ENCODE measurements at regions not wholly inside any gene's neighbourhood (a gene's known extent, or its start where the extent isn't known, plus 50 kb on each side); places are given as distances from the start of the nearest gene placed in this dataset.

GRCh38 chr4:110367156-110367555 is 108.8 kb upstream of the ENPEP start:
- Histone ChIP-seq H4K20me1 (ENCODE audit: insufficient read depth) (no peaks in the 10 kb centered on the region), H3K27ac (no peak overlapping the region), H2AFZ (ENCODE audit: low read depth) (no peak overlapping the region), H3K4me2 (no peak overlapping the region), H3K4me3 (IDR thresholded peaks at IDR 0.05; ENCODE audit: insufficient read depth, low read depth, low read length) (no peak overlapping the region), H3K27me3 (ENCODE audit: insufficient read depth, low read depth) (no peaks in the 10 kb centered on the region), H3K79me2 (ENCODE audit: insufficient read depth, low read depth) (no peaks in the 10 kb centered on the region), H3K36me3 (ENCODE audit: insufficient read depth) (no peaks in the 10 kb centered on the region), H3K9ac (no peak overlapping the region), H3K4me1 (ENCODE audit: low read depth, poor library complexity, severe bottlenecking) (peaks cover 11% of the 10 kb centered on the region)
- TF ChIP-seq CTCF (conservative IDR thresholded peaks at IDR 0.05; ENCODE audit: low read depth, low read length), result no peak

GRCh38 chr4:110365761-110366160 is 110.2 kb upstream of the ENPEP start:
- Histone ChIP-seq H4K20me1 (ENCODE audit: insufficient read depth) (no peaks in the 10 kb centered on the region), H3K4me1 (ENCODE audit: low read depth, poor library complexity, severe bottlenecking) (peaks cover 19% of the 10 kb centered on the region), H3K27ac (no peak overlapping the region), H3K36me3 (ENCODE audit: insufficient read depth) (no peaks in the 10 kb centered on the region), H3K4me3 (IDR thresholded peaks at IDR 0.05; ENCODE audit: insufficient read depth, low read depth, low read length) (no peak overlapping the region), H3K27me3 (ENCODE audit: insufficient read depth, low read depth) (no peaks in the 10 kb centered on the region), H3K9ac (no peak overlapping the region), H2AFZ (ENCODE audit: low read depth) (no peak overlapping the region), H3K79me2 (ENCODE audit: insufficient read depth, low read depth) (no peaks in the 10 kb centered on the region), H3K4me2 (no peak overlapping the region)
- TF ChIP-seq CTCF (conservative IDR thresholded peaks at IDR 0.05; ENCODE audit: low read depth, low read length), result no peak

- H3K4me3 ChIP-seq (IDR thresholded peaks at IDR 0.05; ENCODE audit: insufficient read depth, low read depth, low read length), result no peak overlapping the region
- H2AFZ ChIP-seq (ENCODE audit: low read depth), result no peak overlapping the region
- H3K27ac ChIP-seq, result no peak overlapping the region
- no peak overlapping the region for H3K4me2 ChIP-seq
- H3K27me3 ChIP-seq (ENCODE audit: insufficient read depth, low read depth), result no peaks in the 10 kb centered on the region
- H3K9ac ChIP-seq, result no peak overlapping the region
- no peak for TF ChIP-seq CTCF (conservative IDR thresholded peaks at IDR 0.05; ENCODE audit: low read depth, low read length)
- H3K36me3 ChIP-seq (ENCODE audit: insufficient read depth), result no peaks in the 10 kb centered on the region
- peaks cover 19% of the 10 kb centered on the region for H3K4me1 ChIP-seq (ENCODE audit: low read depth, poor library complexity, severe bottlenecking)
- H4K20me1 ChIP-seq (ENCODE audit: insufficient read depth), result no peaks in the 10 kb centered on the region
- no peaks in the 10 kb centered on the region for H3K79me2 ChIP-seq (ENCODE audit: insufficient read depth, low read depth)
Measured at GRCh38 chr4:110364911-110365520, 110.9 kb upstream of the ENPEP start.

GRCh38 chr4:110361921-110362320 is 114.0 kb upstream of the ENPEP start:
- no peak for TF ChIP-seq CTCF (conservative IDR thresholded peaks at IDR 0.05; ENCODE audit: low read depth, low read length)
- H3K9ac ChIP-seq, result no peak overlapping the region
- H3K36me3 ChIP-seq (ENCODE audit: insufficient read depth), result no peaks in the 10 kb centered on the region
- no peaks in the 10 kb centered on the region for H4K20me1 ChIP-seq (ENCODE audit: insufficient read depth)
- H3K27me3 ChIP-seq (ENCODE audit: insufficient read depth, low read depth), result no peaks in the 10 kb centered on the region
- H3K79me2 ChIP-seq (ENCODE audit: insufficient read depth, low read depth), result no peaks in the 10 kb centered on the region
- H3K27ac ChIP-seq, result no peak overlapping the region
- peaks cover 19% of the 10 kb centered on the region for H3K4me1 ChIP-seq (ENCODE audit: low read depth, poor library complexity, severe bottlenecking)
- no peak overlapping the region for H2AFZ ChIP-seq (ENCODE audit: low read depth)
- no peak overlapping the region for H3K4me3 ChIP-seq (IDR thresholded peaks at IDR 0.05; ENCODE audit: insufficient read depth, low read depth, low read length)
- H3K4me2 ChIP-seq, result peak overlapping the region; percentile 18

Data from KMS-11 (cell line).